K562 (cell line): ENCODE measurements at regions not wholly inside any gene's neighbourhood (a gene's known extent, or its start where the extent isn't known, plus 50 kb on each side); places are given as distances from the start of the nearest gene placed in this dataset.

ENCODE experiments used
- ATAC-seq: fragments of 200-7000 bp; cut with Tn5 transposase; 3 replicates; pipeline ENCODE4 v1.9.1; 2020; ENCODE audit warnings: moderate library complexity
- BruUV-seq: library from RNA; stranded (reverse); fragments of 400-500 nt; replicated peaks from 2 replicates; lab custom pipeline; 2021; lab: Mats Ljungman, UMichigan
- CTCF ChIA-PET: fragments of 300-600 bp; formaldehyde crosslinking; extraction: SDS; loops from one replicate; lab custom pipeline; 2021; ENCODE audit warnings: low intra/inter-chr PET ratio; lab: Yijun Ruan, JAX
- POLR2A ChIA-PET: fragments of 300-600, 350-650 bp; sonication (Branson Sonifier 250); formaldehyde crosslinking; extraction: SDS; loops from one replicate; lab custom pipeline; 2021; ENCODE audit warnings: antibody characterized with exemption, inconsistent platforms; lab: Yijun Ruan, JAX
- DNase-seq, 4 experiments: peaks; one replicate each; pipeline versions ENCODE4 v3.0.0 to v3.0.0-alpha.2; 2011 to 2018; ENCODE audit warnings: low spot score in 3 of 4, mixed read lengths in 3 of 4; ENCODE audit errors: extremely low read depth in 1 of 4
- FAIRE-seq: peaks from 2 replicates; lab custom pipeline; 2011; peaks lifted over from hg19 to GRCh38; lab: Jason Lieb, UNC
- H2AFZ ChIP-seq: 2 replicates; pipeline ENCODE4 v1.6.0; 2011; ENCODE audit warnings: low read depth, low read length, control low read depth, inconsistent platforms
- H3K27ac ChIP-seq: fragments of 200-600 bp; 3 replicates; pipeline ENCODE4 v1.8.0; 2011; ENCODE audit warnings: low read depth, mild to moderate bottlenecking, control low read depth, inconsistent platforms, low read length, moderate library complexity, mixed read lengths; ENCODE audit errors: extremely low read depth
- H3K27me3 ChIP-seq, 2 experiments: fragments of 300-600 bp in 1 of 2; 2 replicates in 1 of 2; 3 replicates in 1 of 2; pipeline versions ENCODE4 v1.6.0 to v1.8.0; 2011; ENCODE audit warnings: inconsistent platforms in 2 of 2, low read length in 2 of 2, mild to moderate bottlenecking in 1 of 2, mixed read lengths in 1 of 2, moderate library complexity in 1 of 2; ENCODE audit not compliant: control insufficient read depth in 2 of 2, insufficient read depth in 2 of 2
- H3K36me3 ChIP-seq: fragments of 300-600 bp; 3 replicates; pipeline ENCODE4 v1.8.0; 2011; ENCODE audit warnings: mild to moderate bottlenecking, low read length, inconsistent platforms; ENCODE audit not compliant: control insufficient read depth, insufficient read depth
- H3K4me1 ChIP-seq, 2 experiments: fragments of 200-600 bp in 1 of 2; replicated peaks in 1 of 2; 2 replicates in 1 of 2; 3 replicates in 1 of 2; pipeline versions ENCODE4 v1.5.1 to v1.8.0; 2011; ENCODE audit warnings: inconsistent platforms in 2 of 2, low read length in 2 of 2, mild to moderate bottlenecking in 1 of 2, mixed read lengths in 1 of 2, moderate library complexity in 1 of 2; ENCODE audit not compliant: control insufficient read depth in 2 of 2, insufficient read depth in 2 of 2
- H3K4me2 ChIP-seq: 2 replicates; pipeline ENCODE4 v1.6.1; 2011; ENCODE audit warnings: low read length, control low read depth, inconsistent platforms, mixed read lengths; ENCODE audit not compliant: insufficient read depth
- H3K4me3 ChIP-seq: fragments of 200-600 bp; sonication (generic), shearing (Covaris generic); 2 replicates; pipeline ENCODE4 v1.5.1; 2016; ENCODE audit warnings: control low read depth, inconsistent platforms
- H3K79me2 ChIP-seq: fragments of 200-600 bp; 3 replicates; pipeline ENCODE4 v1.8.0; 2011; ENCODE audit warnings: low read length, inconsistent platforms; ENCODE audit not compliant: control insufficient read depth, insufficient read depth
- H3K9ac ChIP-seq, 2 experiments: 2 replicates each; pipeline versions ENCODE4 v1.6.0 to v1.6.1; 2011; ENCODE audit warnings: low read depth in 2 of 2, low read length in 2 of 2, control low read depth in 1 of 2, inconsistent platforms in 1 of 2, mild to moderate bottlenecking in 1 of 2, mixed read lengths in 1 of 2; ENCODE audit not compliant: insufficient read depth in 1 of 2
- H3K9me1 ChIP-seq: one replicate; pipeline ENCODE4 v1.6.0; 2011; ENCODE audit warnings: inconsistent platforms, mild to moderate bottlenecking, low read length, moderate library complexity; ENCODE audit not compliant: control insufficient read depth, insufficient read depth
- H3K9me3 ChIP-seq: replicated peaks from 2 replicates; pipeline ENCODE4 v1.5.1; 2011; ENCODE audit warnings: low read depth, low read length, inconsistent platforms; ENCODE audit not compliant: control insufficient read depth, insufficient read depth
- H4K20me1 ChIP-seq: replicated peaks from 2 replicates; pipeline ENCODE4 v1.6.1; 2011; ENCODE audit warnings: low read length, inconsistent platforms, mixed read lengths; ENCODE audit not compliant: control insufficient read depth, insufficient read depth
- L3MBTL2 ChIP-seq: fragments of 450-650 bp; IDR thresholded peaks from 2 replicates; pipeline ENCODE4 v1.6.1; 2016; ENCODE audit warnings: mild to moderate bottlenecking, moderate library complexity
- MCM7 ChIP-seq, 2 experiments: fragments of 450-650 bp; IDR thresholded peaks; 2 replicates each; pipeline ENCODE4 v1.6.1; 2016 to 2018
- PCBP2 ChIP-seq: fragments of 200-400 bp; formaldehyde crosslinking; IDR thresholded peaks from 2 replicates; pipeline ENCODE4 v1.6.1; 2018; ENCODE audit warnings: low read length, low read depth, mild to moderate bottlenecking, moderate library complexity; ENCODE audit not compliant: poor library complexity, severe bottlenecking
- SAFB2 ChIP-seq: fragments of 200-400 bp; formaldehyde crosslinking; IDR thresholded peaks from 2 replicates; pipeline ENCODE4 v1.6.1; 2018; ENCODE audit warnings: borderline replicate concordance, low read length, low read depth, moderate library complexity; ENCODE audit not compliant: severe bottlenecking
- ZC3H4 ChIP-seq: sonication (generic); formaldehyde crosslinking; IDR thresholded peaks from 2 replicates; pipeline ENCODE4 v1.9.0; 2021; ENCODE audit warnings: missing genetic modification reagents, borderline replicate concordance
- ZNF239 ChIP-seq: fragments of 250-450 bp; sonication (Bioruptor Pico); IDR thresholded peaks from 2 replicates; pipeline ENCODE4 v1.4.0; 2020; ENCODE audit warnings: mild to moderate bottlenecking
- WGBS: fragments of 100-300 bp; shearing (Covaris generic); methylation state at CpG from one replicate; pipeline ENCODE4 v1.1.6; 2016; ENCODE audit warnings: low coverage, mixed read lengths; ENCODE audit not compliant: insufficient coverage; ENCODE audit errors: missing lambda C conversion rate; 5-methylcytosine and 5-hydroxymethylcytosine counted together
- in situ Hi-C: fragments of 300-500 bp; cut with MboI; formaldehyde crosslinking; loops from 4 replicates; pipeline ENCODE4 v1.15.0; 2018; ENCODE audit warnings: inconsistent platforms, mixed read lengths
- intact Hi-C: fragments of 100-400 bp; cut with micrococcal nuclease; formaldehyde crosslinking; loops from 2 replicates; pipeline ENCODE4 v1.14.2; 2022
- TF ChIP-seq, protein P1 (sequence below): fragments of 450-650 bp; IDR thresholded peaks from 2 replicates; pipeline ENCODE4 v1.7.1; 2018; ENCODE audit warnings: mild to moderate bottlenecking, low read depth; ENCODE audit not compliant: partially characterized antibody

DNA sequence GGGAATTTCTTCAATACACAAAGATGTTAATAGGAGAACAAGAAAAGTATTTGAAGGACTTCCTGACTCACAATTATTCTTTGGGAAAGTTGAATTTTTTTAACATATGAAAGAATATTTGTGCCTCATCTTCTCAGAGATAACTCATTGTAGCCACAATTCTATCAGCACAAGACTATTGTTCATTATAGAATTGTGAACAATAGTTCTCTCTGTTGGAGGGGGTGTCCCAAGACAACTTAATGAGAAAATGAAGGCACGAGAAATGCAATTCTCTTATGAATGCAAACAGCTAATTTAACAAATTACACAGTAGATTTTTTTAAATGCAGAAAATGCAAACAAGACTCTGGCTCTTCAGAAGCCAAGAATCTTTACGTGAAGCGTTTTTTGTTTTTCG, 157.0 kb downstream of the BARD1 start:
- Histone ChIP-seq H3K79me2 (no peaks in the 10 kb centered on the region), H3K27ac (no peak overlapping the region), H3K4me1 (no peaks in the 10 kb centered on the region), H3K9me3 (no peaks in the 10 kb centered on the region), H3K27me3 (no peaks in the 10 kb centered on the region), H3K36me3 (no peaks in the 10 kb centered on the region), H3K9ac (no peak overlapping the region), H4K20me1 (no peaks in the 10 kb centered on the region), H2AFZ (no peak overlapping the region), H3K4me2 (no peak overlapping the region), H3K9me1 (no peaks in the 10 kb centered on the region), H3K4me3 (no peak overlapping the region)
- DNase-seq = no peak
- in situ Hi-C loops = no loop called here
- intact Hi-C loops = no loop called here
- FAIRE-seq = no peak
- POLR2A ChIA-PET = no interaction called here
- TF ChIP-seq ZNF239 (CRISPR knock-in tag) (no peak), PCBP2 (no peak), ZC3H4 (CRISPR knock-in tag) (no peak), SAFB2 (no peak), L3MBTL2 (no peak), MCM7 (IDR thresholded peaks at IDR 0.05) (no peak)
- TF ChIP-seq, protein P1, sequence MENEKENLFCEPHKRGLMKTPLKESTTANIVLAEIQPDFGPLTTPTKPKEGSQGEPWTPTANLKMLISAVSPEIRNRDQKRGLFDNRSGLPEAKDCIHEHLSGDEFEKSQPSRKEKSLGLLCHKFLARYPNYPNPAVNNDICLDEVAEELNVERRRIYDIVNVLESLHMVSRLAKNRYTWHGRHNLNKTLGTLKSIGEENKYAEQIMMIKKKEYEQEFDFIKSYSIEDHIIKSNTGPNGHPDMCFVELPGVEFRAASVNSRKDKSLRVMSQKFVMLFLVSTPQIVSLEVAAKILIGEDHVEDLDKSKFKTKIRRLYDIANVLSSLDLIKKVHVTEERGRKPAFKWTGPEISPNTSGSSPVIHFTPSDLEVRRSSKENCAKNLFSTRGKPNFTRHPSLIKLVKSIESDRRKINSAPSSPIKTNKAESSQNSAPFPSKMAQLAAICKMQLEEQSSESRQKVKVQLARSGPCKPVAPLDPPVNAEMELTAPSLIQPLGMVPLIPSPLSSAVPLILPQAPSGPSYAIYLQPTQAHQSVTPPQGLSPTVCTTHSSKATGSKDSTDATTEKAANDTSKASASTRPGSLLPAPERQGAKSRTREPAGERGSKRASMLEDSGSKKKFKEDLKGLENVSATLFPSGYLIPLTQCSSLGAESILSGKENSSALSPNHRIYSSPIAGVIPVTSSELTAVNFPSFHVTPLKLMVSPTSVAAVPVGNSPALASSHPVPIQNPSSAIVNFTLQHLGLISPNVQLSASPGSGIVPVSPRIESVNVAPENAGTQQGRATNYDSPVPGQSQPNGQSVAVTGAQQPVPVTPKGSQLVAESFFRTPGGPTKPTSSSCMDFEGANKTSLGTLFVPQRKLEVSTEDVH = no peak
- ATAC-seq = no peak
- 0% methylated on average over 4 of the region's 4 CpGs for WGBS
- CTCF ChIA-PET = no interaction called here
- no TSS peak for BruUV-seq
